ENCODE measurements at regions not wholly inside any gene's neighbourhood (a gene's known extent, or its start where the extent isn't known, plus 50 kb on each side); places are given as distances from the start of the nearest gene placed in this dataset.

- TF ChIP-seq CTCF (IDR thresholded peaks at IDR 0.05; ENCODE audit: borderline replicate concordance, extremely low read depth, low read length, poor library complexity, severe bottlenecking) (no peak), EZH2 (IDR thresholded peaks at IDR 0.05; ENCODE audit: borderline replicate concordance, low read depth, low read length, severe bottlenecking) (no peak)
- H3K27ac ChIP-seq (ENCODE audit: low read length) = no peak overlapping the region
- H3K4me3 ChIP-seq (ENCODE audit: low read depth in 1 of 2, low read length in 2 of 2) = no peak overlapping the region
- no peaks in the 10 kb centered on the region for H3K27me3 ChIP-seq (ENCODE audit: insufficient read depth, low read length, poor library complexity)
- H3K4me2 ChIP-seq (ENCODE audit: insufficient read depth, low read length) = no peak overlapping the region
- no peak overlapping the region for H3K9ac ChIP-seq (ENCODE audit: low read depth, low read length)
- no peaks in the 10 kb centered on the region for H3K4me1 ChIP-seq (ENCODE audit: insufficient read depth, low read length)
- H3K9me3 ChIP-seq (ENCODE audit: insufficient read depth, low read length, severe bottlenecking) = no peaks in the 10 kb centered on the region
- H2AFZ ChIP-seq (ENCODE audit: low read depth, low read length) = no peak overlapping the region
- H4K20me1 ChIP-seq (ENCODE audit: insufficient read depth, low read length) = no peaks in the 10 kb centered on the region
- H3K36me3 ChIP-seq (ENCODE audit: insufficient read depth, low read length) = no peaks in the 10 kb centered on the region
- no peaks in the 10 kb centered on the region for H3K79me2 ChIP-seq (ENCODE audit: insufficient read depth, low read length)
- no peak for DNase-seq
- ATAC-seq (ENCODE audit: insufficient read depth, low read depth) = no peak
These were observed 257.8 kb upstream of the DCC start for GRCh38 chr18:52082246-52082645.

DNA sequence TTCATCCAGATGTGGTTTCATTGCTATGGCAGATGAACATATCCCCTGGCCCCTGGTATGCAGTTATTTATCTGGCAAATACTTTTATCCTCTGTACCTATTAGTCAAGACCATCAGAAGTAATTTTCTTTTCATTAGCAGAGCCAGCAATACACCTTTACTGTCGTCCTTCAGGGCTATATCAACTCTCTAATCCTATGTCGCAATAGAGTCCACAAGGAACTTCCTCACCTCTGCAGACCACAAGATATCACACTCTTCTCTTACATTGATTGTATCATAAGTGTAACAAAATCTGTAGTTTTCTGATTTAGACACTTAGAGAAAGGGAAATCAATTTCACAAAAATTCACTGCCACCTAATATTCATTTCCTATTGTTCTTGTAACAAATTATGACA, 252.9 kb upstream of the DCC start:
- ATAC-seq (ENCODE audit: insufficient read depth, low read depth) (no peak), DNase-seq (no peak)
- H3K27ac ChIP-seq (ENCODE audit: low read length) = no peak overlapping the region
- TF ChIP-seq EZH2 (IDR thresholded peaks at IDR 0.05; ENCODE audit: borderline replicate concordance, low read depth, low read length, severe bottlenecking) (no peak), CTCF (IDR thresholded peaks at IDR 0.05; ENCODE audit: borderline replicate concordance, extremely low read depth, low read length, poor library complexity, severe bottlenecking) (no peak)
- no peaks in the 10 kb centered on the region for H4K20me1 ChIP-seq (ENCODE audit: insufficient read depth, low read length)
- no peaks in the 10 kb centered on the region for H3K4me1 ChIP-seq (ENCODE audit: insufficient read depth, low read length)
- no peaks in the 10 kb centered on the region for H3K27me3 ChIP-seq (ENCODE audit: insufficient read depth, low read length, poor library complexity)
- no peak overlapping the region for H2AFZ ChIP-seq (ENCODE audit: low read depth, low read length)
- H3K4me2 ChIP-seq (ENCODE audit: insufficient read depth, low read length) = no peak overlapping the region
- no peaks in the 10 kb centered on the region for H3K9me3 ChIP-seq (ENCODE audit: insufficient read depth, low read length, severe bottlenecking)
- no peak overlapping the region for H3K4me3 ChIP-seq (ENCODE audit: low read depth in 1 of 2, low read length in 2 of 2)
- H3K36me3 ChIP-seq (ENCODE audit: insufficient read depth, low read length) = no peaks in the 10 kb centered on the region
- no peak overlapping the region for H3K9ac ChIP-seq (ENCODE audit: low read depth, low read length)
- H3K79me2 ChIP-seq (ENCODE audit: insufficient read depth, low read length) = no peaks in the 10 kb centered on the region

DNA sequence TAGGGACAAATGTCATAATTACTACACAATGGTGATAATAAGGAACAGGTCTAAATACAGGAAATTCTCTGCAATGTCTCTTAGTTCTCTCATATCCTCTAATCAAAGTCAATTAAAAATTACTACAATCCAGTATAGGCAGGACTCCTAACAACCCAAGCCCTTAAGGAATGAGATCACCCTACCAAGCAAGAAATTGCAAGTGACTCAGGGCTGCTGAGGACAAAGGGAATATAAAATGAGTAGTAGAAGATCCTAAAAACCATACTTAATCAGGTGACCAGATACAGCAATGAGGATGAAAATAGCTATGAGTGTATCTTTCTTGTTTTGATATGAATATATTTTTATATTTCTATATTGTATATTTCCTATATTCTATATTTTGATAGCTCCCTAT, 250.0 kb upstream of the DCC start:
- Histone ChIP-seq H3K9ac (ENCODE audit: low read depth, low read length) (no peak overlapping the region), H3K27ac (ENCODE audit: low read length) (no peak overlapping the region), H3K4me2 (ENCODE audit: insufficient read depth, low read length) (no peak overlapping the region), H3K27me3 (ENCODE audit: insufficient read depth, low read length, poor library complexity) (no peaks in the 10 kb centered on the region), H3K79me2 (ENCODE audit: insufficient read depth, low read length) (no peaks in the 10 kb centered on the region), H3K9me3 (ENCODE audit: insufficient read depth, low read length, severe bottlenecking) (no peaks in the 10 kb centered on the region), H3K36me3 (ENCODE audit: insufficient read depth, low read length) (no peaks in the 10 kb centered on the region), H4K20me1 (ENCODE audit: insufficient read depth, low read length) (no peaks in the 10 kb centered on the region), H3K4me3 (ENCODE audit: low read depth in 1 of 2, low read length in 2 of 2) (no peak overlapping the region), H2AFZ (ENCODE audit: low read depth, low read length) (no peak overlapping the region), H3K4me1 (ENCODE audit: insufficient read depth, low read length) (no peaks in the 10 kb centered on the region)
- no peak for ATAC-seq (ENCODE audit: insufficient read depth, low read depth)
- TF ChIP-seq EZH2 (IDR thresholded peaks at IDR 0.05; ENCODE audit: borderline replicate concordance, low read depth, low read length, severe bottlenecking) = no peak
- TF ChIP-seq CTCF (IDR thresholded peaks at IDR 0.05; ENCODE audit: borderline replicate concordance, extremely low read depth, low read length, poor library complexity, severe bottlenecking) = no peak
- DNase-seq = no peak

GRCh38 chr18:52093171-52093570, 246.8 kb upstream of the DCC start:
- Histone ChIP-seq H2AFZ (ENCODE audit: low read depth, low read length) (no peak overlapping the region), H3K4me2 (ENCODE audit: insufficient read depth, low read length) (no peak overlapping the region), H3K27ac (ENCODE audit: low read length) (no peak overlapping the region), H3K4me3 (ENCODE audit: low read depth in 1 of 2, low read length in 2 of 2) (no peak overlapping the region), H4K20me1 (ENCODE audit: insufficient read depth, low read length) (no peaks in the 10 kb centered on the region), H3K36me3 (ENCODE audit: insufficient read depth, low read length) (no peaks in the 10 kb centered on the region), H3K9ac (ENCODE audit: low read depth, low read length) (no peak overlapping the region), H3K9me3 (ENCODE audit: insufficient read depth, low read length, severe bottlenecking) (no peaks in the 10 kb centered on the region), H3K27me3 (ENCODE audit: insufficient read depth, low read length, poor library complexity) (no peaks in the 10 kb centered on the region), H3K4me1 (ENCODE audit: insufficient read depth, low read length) (no peaks in the 10 kb centered on the region), H3K79me2 (ENCODE audit: insufficient read depth, low read length) (no peaks in the 10 kb centered on the region)
- no peak for TF ChIP-seq EZH2 (IDR thresholded peaks at IDR 0.05; ENCODE audit: borderline replicate concordance, low read depth, low read length, severe bottlenecking)
- no peak for TF ChIP-seq CTCF (IDR thresholded peaks at IDR 0.05; ENCODE audit: borderline replicate concordance, extremely low read depth, low read length, poor library complexity, severe bottlenecking)
- no peak for ATAC-seq (ENCODE audit: insufficient read depth, low read depth)
- no peak for DNase-seq
